IMR-90 (cell line): ENCODE measurements at regions not wholly inside any gene's neighbourhood (a gene's known extent, or its start where the extent isn't known, plus 50 kb on each side); places are given as distances from the start of the nearest gene placed in this dataset.

ENCODE experiments used
- CEBPB ChIP-seq: IDR thresholded peaks from 2 replicates; pipeline ENCODE4 v1.6.1; 2012; ENCODE audit warnings: low read depth, low read length, improper control_type of control experiment
- MAZ ChIP-seq: IDR thresholded peaks from 2 replicates; pipeline ENCODE4 v1.6.1; 2012; ENCODE audit warnings: low read depth, mild to moderate bottlenecking, low read length, improper control_type of control experiment, moderate library complexity, borderline replicate concordance
- NFE2L2 ChIP-seq: fragments of 150-350 bp; IDR thresholded peaks from 2 replicates; pipeline ENCODE4 v1.6.1; 2016; ENCODE audit warnings: low read depth, mild to moderate bottlenecking, low read length
- POLR2A ChIP-seq: IDR thresholded peaks from 2 replicates; pipeline ENCODE4 v1.6.1; 2012; ENCODE audit warnings: mild to moderate bottlenecking, low read depth, low read length
- RAD21 ChIP-seq: IDR thresholded peaks from 2 replicates; pipeline ENCODE4 v1.6.1; 2012; ENCODE audit warnings: low read length, improper control_type of control experiment
- SMC3 ChIP-seq: fragments of 150-350 bp; IDR thresholded peaks from 2 replicates; pipeline ENCODE4 v1.6.1; 2016; ENCODE audit warnings: low read depth, mild to moderate bottlenecking, antibody characterized with exemption, low read length, moderate library complexity
- USF2 ChIP-seq: fragments of 150-350 bp; IDR thresholded peaks from 2 replicates; pipeline ENCODE4 v1.6.1; 2017; ENCODE audit warnings: mild to moderate bottlenecking, antibody characterized with exemption, low read length, low read depth
- TF ChIP-seq, protein P1 (sequence below): conservative IDR thresholded peaks from 2 replicates; pipeline ENCODE4 v1.5.1; 2012; ENCODE audit warnings: mild to moderate bottlenecking, low read depth, low read length, improper control_type of control experiment

DNA sequence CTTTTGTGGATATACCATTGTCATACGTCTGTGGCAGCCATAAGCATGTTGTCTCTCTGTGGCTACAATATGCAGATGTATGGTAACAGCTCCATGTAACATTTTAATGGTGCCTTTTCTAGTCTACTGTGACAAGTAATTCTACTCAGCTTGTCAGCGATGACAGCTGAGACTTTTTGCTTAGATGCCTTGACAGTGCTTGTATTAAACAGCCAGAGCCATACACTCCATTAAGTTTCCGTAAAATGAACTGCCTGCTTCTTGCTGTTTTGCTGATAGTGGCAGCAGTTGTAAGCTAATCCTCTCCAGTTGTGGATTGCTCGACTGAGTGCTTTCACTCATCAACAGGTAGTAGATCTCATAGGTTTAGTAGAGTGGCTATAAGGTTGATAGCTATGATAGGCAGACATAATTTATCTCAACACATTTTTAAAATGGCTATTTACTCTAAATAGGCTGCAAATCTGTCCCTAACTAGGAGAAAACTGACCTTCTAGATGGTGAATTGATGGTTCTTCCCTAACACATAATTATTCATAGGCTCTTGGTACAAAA lies 260.2 kb upstream of the NAALADL2 start:
- TF ChIP-seq, protein P1, sequence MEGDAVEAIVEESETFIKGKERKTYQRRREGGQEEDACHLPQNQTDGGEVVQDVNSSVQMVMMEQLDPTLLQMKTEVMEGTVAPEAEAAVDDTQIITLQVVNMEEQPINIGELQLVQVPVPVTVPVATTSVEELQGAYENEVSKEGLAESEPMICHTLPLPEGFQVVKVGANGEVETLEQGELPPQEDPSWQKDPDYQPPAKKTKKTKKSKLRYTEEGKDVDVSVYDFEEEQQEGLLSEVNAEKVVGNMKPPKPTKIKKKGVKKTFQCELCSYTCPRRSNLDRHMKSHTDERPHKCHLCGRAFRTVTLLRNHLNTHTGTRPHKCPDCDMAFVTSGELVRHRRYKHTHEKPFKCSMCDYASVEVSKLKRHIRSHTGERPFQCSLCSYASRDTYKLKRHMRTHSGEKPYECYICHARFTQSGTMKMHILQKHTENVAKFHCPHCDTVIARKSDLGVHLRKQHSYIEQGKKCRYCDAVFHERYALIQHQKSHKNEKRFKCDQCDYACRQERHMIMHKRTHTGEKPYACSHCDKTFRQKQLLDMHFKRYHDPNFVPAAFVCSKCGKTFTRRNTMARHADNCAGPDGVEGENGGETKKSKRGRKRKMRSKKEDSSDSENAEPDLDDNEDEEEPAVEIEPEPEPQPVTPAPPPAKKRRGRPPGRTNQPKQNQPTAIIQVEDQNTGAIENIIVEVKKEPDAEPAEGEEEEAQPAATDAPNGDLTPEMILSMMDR, result no peak
- no peak for TF ChIP-seq RAD21
- no peak for TF ChIP-seq CEBPB
- TF ChIP-seq MAZ, result no peak
- TF ChIP-seq SMC3, result no peak
- TF ChIP-seq POLR2A, result no peak
- no peak for TF ChIP-seq USF2
- no peak for TF ChIP-seq NFE2L2
